ENCODE measurements at regions not wholly inside any gene's neighbourhood (a gene's known extent, or its start where the extent isn't known, plus 50 kb on each side); places are given as distances from the start of the nearest gene placed in this dataset.

DNA sequence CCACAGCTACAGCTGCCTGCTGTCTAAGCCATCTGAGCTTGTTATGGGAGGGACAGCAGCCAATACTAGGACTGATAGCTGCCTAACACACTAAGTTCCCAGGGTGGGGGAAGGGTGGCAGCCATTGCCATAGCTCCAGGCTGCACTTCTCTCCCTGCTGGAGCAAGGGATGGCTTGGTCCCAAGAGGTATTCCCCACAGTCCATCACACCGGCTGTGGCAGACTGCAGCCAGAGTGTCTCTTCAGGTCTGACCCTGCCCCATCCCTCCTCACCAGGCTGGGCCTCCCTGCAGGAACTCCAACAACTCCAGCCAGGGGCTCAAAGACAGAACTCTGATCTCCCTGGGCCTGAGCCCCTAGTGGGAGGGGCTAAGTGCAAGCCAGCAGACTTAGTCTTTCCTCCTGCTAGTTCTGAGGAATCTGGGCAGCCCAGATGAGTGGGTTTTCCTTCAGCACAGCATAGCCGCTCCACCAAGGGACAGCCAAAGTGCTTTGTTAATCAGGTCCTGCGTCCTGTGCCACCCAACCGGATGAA is 632.1 kb downstream of the SOCS6 start:
- TF ChIP-seq POLR2A (IDR thresholded peaks at IDR 0.05) (no peak), EP300 (IDR thresholded peaks at IDR 0.05) (no peak)
- TF ChIP-seq, protein P1, sequence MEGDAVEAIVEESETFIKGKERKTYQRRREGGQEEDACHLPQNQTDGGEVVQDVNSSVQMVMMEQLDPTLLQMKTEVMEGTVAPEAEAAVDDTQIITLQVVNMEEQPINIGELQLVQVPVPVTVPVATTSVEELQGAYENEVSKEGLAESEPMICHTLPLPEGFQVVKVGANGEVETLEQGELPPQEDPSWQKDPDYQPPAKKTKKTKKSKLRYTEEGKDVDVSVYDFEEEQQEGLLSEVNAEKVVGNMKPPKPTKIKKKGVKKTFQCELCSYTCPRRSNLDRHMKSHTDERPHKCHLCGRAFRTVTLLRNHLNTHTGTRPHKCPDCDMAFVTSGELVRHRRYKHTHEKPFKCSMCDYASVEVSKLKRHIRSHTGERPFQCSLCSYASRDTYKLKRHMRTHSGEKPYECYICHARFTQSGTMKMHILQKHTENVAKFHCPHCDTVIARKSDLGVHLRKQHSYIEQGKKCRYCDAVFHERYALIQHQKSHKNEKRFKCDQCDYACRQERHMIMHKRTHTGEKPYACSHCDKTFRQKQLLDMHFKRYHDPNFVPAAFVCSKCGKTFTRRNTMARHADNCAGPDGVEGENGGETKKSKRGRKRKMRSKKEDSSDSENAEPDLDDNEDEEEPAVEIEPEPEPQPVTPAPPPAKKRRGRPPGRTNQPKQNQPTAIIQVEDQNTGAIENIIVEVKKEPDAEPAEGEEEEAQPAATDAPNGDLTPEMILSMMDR (IDR thresholded peaks at IDR 0.05), result no peak

All from suprapubic skin (tissue), 3 donors.